ENCODE measurements at regions not wholly inside any gene's neighbourhood (a gene's known extent, or its start where the extent isn't known, plus 50 kb on each side); places are given as distances from the start of the nearest gene placed in this dataset.
A peak's percentile ranks its signal among the peaks of the same experiment; 100 is the strongest.

DNA sequence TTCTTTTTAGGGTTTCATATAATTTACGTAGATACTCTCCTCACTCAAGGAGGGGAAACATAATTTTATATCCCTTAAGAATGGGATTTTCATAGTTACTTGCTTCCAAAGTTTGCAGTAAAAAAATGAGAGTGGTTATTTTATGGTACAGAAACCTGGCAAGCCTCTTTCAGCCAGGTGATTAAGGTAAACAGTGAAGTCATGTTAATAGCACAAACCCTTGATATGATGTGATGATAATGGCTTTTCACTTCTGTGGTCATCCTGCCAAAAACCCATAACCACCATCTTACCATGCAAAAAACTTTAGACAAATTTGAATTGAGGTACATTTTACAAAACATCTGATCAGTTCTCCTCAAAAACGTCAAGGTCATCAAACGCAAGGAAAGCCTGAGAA lies 517.8 kb downstream of the SLITRK5 start:
- no TSS peak for BruUV-seq (replicated peaks)
- no peak for DNase-seq (ENCODE audit: low spot score)
- Histone ChIP-seq H3K9me3 (ENCODE audit: low read depth, low read length, poor library complexity, severe bottlenecking) (no peaks in the 10 kb centered on the region), H3K36me3 (ENCODE audit: insufficient read depth, low read length, poor library complexity, severe bottlenecking) (no peaks in the 10 kb centered on the region), H3K27ac (ENCODE audit: low read depth, low read length, poor library complexity, severe bottlenecking) (no peak overlapping the region), H3K4me3 (ENCODE audit: low read depth, low read length, poor library complexity, severe bottlenecking) (no peak overlapping the region), H3K27me3 (replicated peaks; ENCODE audit: insufficient read depth, low read depth, low read length, poor library complexity) (no peaks in the 10 kb centered on the region), H3K4me1 (ENCODE audit: insufficient read depth, low read length, poor library complexity, severe bottlenecking) (no peaks in the 10 kb centered on the region)
- TF ChIP-seq, protein P1, sequence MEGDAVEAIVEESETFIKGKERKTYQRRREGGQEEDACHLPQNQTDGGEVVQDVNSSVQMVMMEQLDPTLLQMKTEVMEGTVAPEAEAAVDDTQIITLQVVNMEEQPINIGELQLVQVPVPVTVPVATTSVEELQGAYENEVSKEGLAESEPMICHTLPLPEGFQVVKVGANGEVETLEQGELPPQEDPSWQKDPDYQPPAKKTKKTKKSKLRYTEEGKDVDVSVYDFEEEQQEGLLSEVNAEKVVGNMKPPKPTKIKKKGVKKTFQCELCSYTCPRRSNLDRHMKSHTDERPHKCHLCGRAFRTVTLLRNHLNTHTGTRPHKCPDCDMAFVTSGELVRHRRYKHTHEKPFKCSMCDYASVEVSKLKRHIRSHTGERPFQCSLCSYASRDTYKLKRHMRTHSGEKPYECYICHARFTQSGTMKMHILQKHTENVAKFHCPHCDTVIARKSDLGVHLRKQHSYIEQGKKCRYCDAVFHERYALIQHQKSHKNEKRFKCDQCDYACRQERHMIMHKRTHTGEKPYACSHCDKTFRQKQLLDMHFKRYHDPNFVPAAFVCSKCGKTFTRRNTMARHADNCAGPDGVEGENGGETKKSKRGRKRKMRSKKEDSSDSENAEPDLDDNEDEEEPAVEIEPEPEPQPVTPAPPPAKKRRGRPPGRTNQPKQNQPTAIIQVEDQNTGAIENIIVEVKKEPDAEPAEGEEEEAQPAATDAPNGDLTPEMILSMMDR (conservative IDR thresholded peaks at IDR 0.05; ENCODE audit: low read depth, low read length): no peak
- no peak for TF ChIP-seq EZH2 (IDR thresholded peaks at IDR 0.05; ENCODE audit: borderline replicate concordance, low read depth, low read length, poor library complexity, severe bottlenecking)
- intact Hi-C loops (cut with micrococcal nuclease; ENCODE audit: unreplicated experiment): no loop called here
- CTCF ChIA-PET: no interaction called here
- POLR2A ChIA-PET (ENCODE audit: low non-redundant PET): interaction anchor here (0.7 kb wide), 1 partner anchor 516 kb away, joined by 4 read pairs; no protein-coding TSS in a partner anchor

DNA sequence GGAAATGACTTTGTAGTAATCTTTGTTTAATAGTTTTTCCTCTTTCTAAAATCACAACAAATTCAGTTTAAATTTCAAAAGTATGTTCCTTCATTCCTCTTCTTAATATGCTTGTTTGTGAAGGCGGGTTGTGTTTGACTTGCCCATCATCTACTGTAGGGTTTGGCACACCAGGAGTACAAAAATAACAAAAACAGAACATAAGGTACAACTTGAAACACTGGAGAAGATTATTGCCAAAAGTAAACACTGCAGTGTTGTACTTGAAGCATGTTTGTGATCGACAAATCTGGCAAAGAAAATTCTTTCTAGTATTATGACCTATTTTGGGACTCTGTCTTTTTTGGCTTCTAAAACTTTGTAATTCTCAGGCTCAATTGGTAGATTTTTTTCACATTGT lies 518.6 kb downstream of the SLITRK5 start:
- intact Hi-C loops (cut with micrococcal nuclease; ENCODE audit: unreplicated experiment): no loop called here
- BruUV-seq (replicated peaks): no TSS peak
- Histone ChIP-seq H3K9me3 (ENCODE audit: low read depth, low read length, poor library complexity, severe bottlenecking) (no peaks in the 10 kb centered on the region), H3K4me1 (ENCODE audit: insufficient read depth, low read length, poor library complexity, severe bottlenecking) (no peaks in the 10 kb centered on the region), H3K27ac (ENCODE audit: low read depth, low read length, poor library complexity, severe bottlenecking) (no peak overlapping the region), H3K36me3 (ENCODE audit: insufficient read depth, low read length, poor library complexity, severe bottlenecking) (no peaks in the 10 kb centered on the region), H3K4me3 (ENCODE audit: low read depth, low read length, poor library complexity, severe bottlenecking) (no peak overlapping the region), H3K27me3 (replicated peaks; ENCODE audit: insufficient read depth, low read depth, low read length, poor library complexity) (no peaks in the 10 kb centered on the region)
- TF ChIP-seq, protein P1 (conservative IDR thresholded peaks at IDR 0.05; ENCODE audit: low read depth, low read length): no peak
- TF ChIP-seq EZH2 (IDR thresholded peaks at IDR 0.05; ENCODE audit: borderline replicate concordance, low read depth, low read length, poor library complexity, severe bottlenecking): no peak
- POLR2A ChIA-PET (ENCODE audit: low non-redundant PET): interaction anchor here (0.7 kb wide), 1 partner anchor 515 kb away, joined by 4 read pairs; no protein-coding TSS in a partner anchor
- CTCF ChIA-PET: no interaction called here
- DNase-seq (ENCODE audit: low spot score): no peak

DNA sequence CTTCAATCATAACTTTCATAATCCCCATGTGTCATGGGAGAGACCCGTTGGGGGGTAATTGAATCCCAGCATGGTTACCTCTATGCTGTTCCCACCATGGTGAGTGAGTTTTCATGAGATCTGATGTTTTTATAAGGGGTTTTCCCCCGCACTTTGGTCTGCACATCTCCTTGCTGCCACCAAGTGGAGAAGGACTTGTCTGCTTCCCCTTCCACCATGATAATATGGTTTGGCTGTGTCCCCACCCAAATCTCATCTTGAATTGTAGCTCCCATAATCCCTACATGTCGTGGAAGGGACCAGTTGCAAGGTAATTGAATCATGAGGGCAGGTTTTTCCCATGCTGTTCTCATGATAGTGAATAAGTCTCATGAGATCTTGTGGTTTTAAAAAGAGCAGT lies 524.9 kb downstream of the SLITRK5 start:
- Histone ChIP-seq H3K9me3 (ENCODE audit: low read depth, low read length, poor library complexity, severe bottlenecking) (no peaks in the 10 kb centered on the region), H3K36me3 (ENCODE audit: insufficient read depth, low read length, poor library complexity, severe bottlenecking) (no peaks in the 10 kb centered on the region), H3K4me3 (ENCODE audit: low read depth, low read length, poor library complexity, severe bottlenecking) (no peak overlapping the region), H3K27ac (ENCODE audit: low read depth, low read length, poor library complexity, severe bottlenecking) (no peak overlapping the region), H3K4me1 (ENCODE audit: insufficient read depth, low read length, poor library complexity, severe bottlenecking) (no peaks in the 10 kb centered on the region), H3K27me3 (replicated peaks; ENCODE audit: insufficient read depth, low read depth, low read length, poor library complexity) (no peaks in the 10 kb centered on the region)
- BruUV-seq (replicated peaks): no TSS peak
- CTCF ChIA-PET: interaction anchor here (0.7 kb wide), 1 partner anchor 34 kb away, joined by 5 read pairs; no protein-coding TSS in a partner anchor
- POLR2A ChIA-PET (ENCODE audit: low non-redundant PET): no interaction called here
- TF ChIP-seq, protein P1 (conservative IDR thresholded peaks at IDR 0.05; ENCODE audit: low read depth, low read length): no peak; the same call in 1 of the 2 replicates
- no peak for TF ChIP-seq EZH2 (IDR thresholded peaks at IDR 0.05; ENCODE audit: borderline replicate concordance, low read depth, low read length, poor library complexity, severe bottlenecking)
- peak; percentile 23 for DNase-seq (ENCODE audit: low spot score)
- intact Hi-C loops (cut with micrococcal nuclease; ENCODE audit: unreplicated experiment): no loop called here

Data from A673 (cell line).